ENCODE measurements at regions not wholly inside any gene's neighbourhood (a gene's known extent, or its start where the extent isn't known, plus 50 kb on each side); places are given as distances from the start of the nearest gene placed in this dataset.

DNA sequence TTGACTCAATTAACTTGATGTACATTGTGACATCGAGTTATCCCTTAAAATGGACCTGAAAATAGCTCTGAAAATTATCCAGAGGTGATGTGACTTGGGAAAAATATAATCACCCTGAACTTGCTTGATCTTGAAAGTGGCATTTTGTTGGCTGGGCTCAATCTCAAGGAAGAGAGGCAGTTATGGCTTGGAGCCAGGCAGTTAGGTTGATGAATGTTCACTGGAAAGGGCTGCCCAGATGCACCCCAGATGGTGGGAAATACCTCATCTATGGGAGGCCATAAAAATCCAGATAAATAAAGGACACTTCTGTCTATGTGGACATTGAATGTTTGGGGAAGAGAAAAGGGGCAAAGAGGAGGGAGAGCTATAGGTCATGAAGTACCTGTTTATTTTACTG, 55.7 kb upstream of the OR5AN1 start:
- WGBS (ENCODE audit: low lambda C conversion rate, missing lambda C conversion rate) = 19% methylated on average over 1 of the region's 1 CpG
- H3K36me3 ChIP-seq (replicated peaks; ENCODE audit: insufficient read depth, low read depth) = no peaks in the 10 kb centered on the region
- no peaks in the 10 kb centered on the region for H3K4me1 ChIP-seq (ENCODE audit: insufficient read depth)
- no peak overlapping the region for H3K27ac ChIP-seq
- no peaks in the 10 kb centered on the region for H3K27me3 ChIP-seq
- no peaks in the 10 kb centered on the region for H3K9me2 ChIP-seq (replicated peaks; ENCODE audit: insufficient read depth)
- DNase-seq (ENCODE audit: low spot score) = no peak
- H3K4me3 ChIP-seq = no peak overlapping the region
- no peak overlapping the region for H2AFZ ChIP-seq
- H3K4me2 ChIP-seq = no peak overlapping the region
- H4K20me1 ChIP-seq (ENCODE audit: insufficient read depth, poor library complexity, severe bottlenecking) = no peaks in the 10 kb centered on the region
- H3K9me3 ChIP-seq (ENCODE audit: low read depth) = no peaks in the 10 kb centered on the region
- no peak for TF ChIP-seq EZH2 (IDR thresholded peaks at IDR 0.05; ENCODE audit: borderline replicate concordance)
- TF ChIP-seq, protein P1, sequence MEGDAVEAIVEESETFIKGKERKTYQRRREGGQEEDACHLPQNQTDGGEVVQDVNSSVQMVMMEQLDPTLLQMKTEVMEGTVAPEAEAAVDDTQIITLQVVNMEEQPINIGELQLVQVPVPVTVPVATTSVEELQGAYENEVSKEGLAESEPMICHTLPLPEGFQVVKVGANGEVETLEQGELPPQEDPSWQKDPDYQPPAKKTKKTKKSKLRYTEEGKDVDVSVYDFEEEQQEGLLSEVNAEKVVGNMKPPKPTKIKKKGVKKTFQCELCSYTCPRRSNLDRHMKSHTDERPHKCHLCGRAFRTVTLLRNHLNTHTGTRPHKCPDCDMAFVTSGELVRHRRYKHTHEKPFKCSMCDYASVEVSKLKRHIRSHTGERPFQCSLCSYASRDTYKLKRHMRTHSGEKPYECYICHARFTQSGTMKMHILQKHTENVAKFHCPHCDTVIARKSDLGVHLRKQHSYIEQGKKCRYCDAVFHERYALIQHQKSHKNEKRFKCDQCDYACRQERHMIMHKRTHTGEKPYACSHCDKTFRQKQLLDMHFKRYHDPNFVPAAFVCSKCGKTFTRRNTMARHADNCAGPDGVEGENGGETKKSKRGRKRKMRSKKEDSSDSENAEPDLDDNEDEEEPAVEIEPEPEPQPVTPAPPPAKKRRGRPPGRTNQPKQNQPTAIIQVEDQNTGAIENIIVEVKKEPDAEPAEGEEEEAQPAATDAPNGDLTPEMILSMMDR (IDR thresholded peaks at IDR 0.05; ENCODE audit: poor library complexity) = no peak
- H3K79me2 ChIP-seq = no peaks in the 10 kb centered on the region

- Histone ChIP-seq H3K4me2 (no peak overlapping the region), H2AFZ (no peak overlapping the region), H3K27ac (no peak overlapping the region), H3K9me2 (replicated peaks; ENCODE audit: insufficient read depth) (no peaks in the 10 kb centered on the region), H3K9me3 (ENCODE audit: low read depth) (no peaks in the 10 kb centered on the region), H3K79me2 (no peaks in the 10 kb centered on the region), H3K36me3 (replicated peaks; ENCODE audit: insufficient read depth, low read depth) (no peaks in the 10 kb centered on the region), H4K20me1 (ENCODE audit: insufficient read depth, poor library complexity, severe bottlenecking) (no peaks in the 10 kb centered on the region), H3K4me1 (ENCODE audit: insufficient read depth) (no peaks in the 10 kb centered on the region), H3K27me3 (no peaks in the 10 kb centered on the region), H3K4me3 (no peak overlapping the region)
- DNase-seq (ENCODE audit: low spot score) = no peak
- TF ChIP-seq, protein P1 (IDR thresholded peaks at IDR 0.05; ENCODE audit: poor library complexity) = no peak
- TF ChIP-seq EZH2 (IDR thresholded peaks at IDR 0.05; ENCODE audit: borderline replicate concordance) (no peak), EZH2phosphoT487 (IDR thresholded peaks at IDR 0.05; ENCODE audit: low read depth, severe bottlenecking, unreplicated experiment) (no peak)
Observed at GRCh38 chr11:59295435-59295834, 63.3 kb upstream of the OR5AN1 start.

DNA sequence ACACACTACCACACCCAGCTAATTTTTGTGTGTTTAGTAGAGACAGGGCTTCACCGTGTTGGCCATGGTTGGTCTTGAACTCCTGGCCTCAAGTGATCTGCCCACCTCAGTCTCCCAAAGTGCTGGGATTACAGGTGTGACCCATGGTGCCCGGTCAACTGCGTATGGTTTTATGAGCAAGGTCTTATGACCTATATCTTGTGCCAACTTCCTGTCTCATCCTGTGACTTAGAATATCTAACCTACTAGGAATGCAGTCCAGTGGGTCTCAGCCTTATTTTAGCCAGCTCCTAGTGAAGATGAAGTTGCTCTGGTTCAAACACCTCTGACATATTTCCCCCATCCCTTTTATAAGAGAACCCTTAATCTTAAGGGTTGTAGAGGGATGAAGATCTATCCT, 66.1 kb upstream of the OR5AN1 start:
- 88% methylated on average over 3 of the region's 3 CpGs for WGBS (ENCODE audit: low lambda C conversion rate, missing lambda C conversion rate)
- no peak overlapping the region for H3K4me3 ChIP-seq
- no peak overlapping the region for H2AFZ ChIP-seq
- DNase-seq (ENCODE audit: low spot score) = no peak
- H3K9me2 ChIP-seq (replicated peaks; ENCODE audit: insufficient read depth) = no peaks in the 10 kb centered on the region
- no peak overlapping the region for H3K27ac ChIP-seq
- no peaks in the 10 kb centered on the region for H3K27me3 ChIP-seq
- no peaks in the 10 kb centered on the region for H4K20me1 ChIP-seq (ENCODE audit: insufficient read depth, poor library complexity, severe bottlenecking)
- no peak overlapping the region for H3K4me2 ChIP-seq
- no peaks in the 10 kb centered on the region for H3K36me3 ChIP-seq (replicated peaks; ENCODE audit: insufficient read depth, low read depth)
- no peaks in the 10 kb centered on the region for H3K9me3 ChIP-seq (ENCODE audit: low read depth)
- TF ChIP-seq, protein P1 (IDR thresholded peaks at IDR 0.05; ENCODE audit: poor library complexity) = no peak
- TF ChIP-seq EZH2 (IDR thresholded peaks at IDR 0.05; ENCODE audit: borderline replicate concordance) (no peak), EZH2phosphoT487 (IDR thresholded peaks at IDR 0.05; ENCODE audit: low read depth, severe bottlenecking, unreplicated experiment) (no peak)
- no peaks in the 10 kb centered on the region for H3K4me1 ChIP-seq (ENCODE audit: insufficient read depth)
- no peaks in the 10 kb centered on the region for H3K79me2 ChIP-seq

GRCh38 chr11:59291228-59291627, 67.5 kb upstream of the OR5AN1 start:
- Histone ChIP-seq H3K9me2 (replicated peaks; ENCODE audit: insufficient read depth) (no peaks in the 10 kb centered on the region), H3K79me2 (no peaks in the 10 kb centered on the region), H2AFZ (no peak overlapping the region), H3K4me3 (no peak overlapping the region), H3K36me3 (replicated peaks; ENCODE audit: insufficient read depth, low read depth) (no peaks in the 10 kb centered on the region), H3K27me3 (peaks cover 4% of the 10 kb centered on the region), H3K27ac (no peak overlapping the region), H4K20me1 (ENCODE audit: insufficient read depth, poor library complexity, severe bottlenecking) (no peaks in the 10 kb centered on the region), H3K4me1 (ENCODE audit: insufficient read depth) (no peaks in the 10 kb centered on the region), H3K9me3 (ENCODE audit: low read depth) (no peaks in the 10 kb centered on the region), H3K4me2 (no peak overlapping the region)
- WGBS (ENCODE audit: low lambda C conversion rate, missing lambda C conversion rate) = 68% methylated on average over 3 of the region's 3 CpGs
- TF ChIP-seq, protein P1 (IDR thresholded peaks at IDR 0.05; ENCODE audit: poor library complexity) = no peak
- TF ChIP-seq EZH2 (IDR thresholded peaks at IDR 0.05; ENCODE audit: borderline replicate concordance) = no peak
- no peak for TF ChIP-seq EZH2phosphoT487 (IDR thresholded peaks at IDR 0.05; ENCODE audit: low read depth, severe bottlenecking, unreplicated experiment)
- no peak for DNase-seq (ENCODE audit: low spot score)
